ENCODE measurements at regions not wholly inside any gene's neighbourhood (a gene's known extent, or its start where the extent isn't known, plus 50 kb on each side); places are given as distances from the start of the nearest gene placed in this dataset.

GRCh38 chr3:147030274-147030673 lies 376.1 kb downstream of the ZIC4 start:
- Histone ChIP-seq H3K27ac (ENCODE audit: low read length) (no peak overlapping the region), H4K20me1 (ENCODE audit: low read length) (no peaks in the 10 kb centered on the region), H3K4me2 (ENCODE audit: low read length) (no peak overlapping the region), H3K9me2 (replicated peaks; ENCODE audit: low read length) (no peaks in the 10 kb centered on the region), H3K9me3 (ENCODE audit: low read length) (no peaks in the 10 kb centered on the region; the same call in 1 of the 2 replicates), H2AFZ (ENCODE audit: low read length) (no peak overlapping the region), H3K9ac (ENCODE audit: low read length) (no peak overlapping the region), H3F3A (ENCODE audit: low read length, unreplicated experiment) (no peaks in the 10 kb centered on the region), H3K4me1 (ENCODE audit: insufficient read depth, low read length) (no peaks in the 10 kb centered on the region), H3K27me3 (ENCODE audit: low read length) (peaks cover 11% of the 10 kb centered on the region; the same call in 1 of the 2 replicates), H3K79me2 (ENCODE audit: low read length) (no peaks in the 10 kb centered on the region), H3K4me3 (ENCODE audit: low read length) (no peak overlapping the region), H3K36me3 (ENCODE audit: low read depth, low read length) (no peaks in the 10 kb centered on the region)
- DNase-seq (no peak), ATAC-seq (no peak)
- intact Hi-C loops (cut with micrococcal nuclease) = no loop called here
- TF ChIP-seq CTCF (conservative IDR thresholded peaks at IDR 0.05; ENCODE audit: low read depth, low read length) = no peak
- ChIA-PET POLR2A (ENCODE audit: unreplicated experiment) (no interaction called here), CTCF (no interaction called here)
- no TSS peak for BruUV-seq (replicated peaks)

DNA sequence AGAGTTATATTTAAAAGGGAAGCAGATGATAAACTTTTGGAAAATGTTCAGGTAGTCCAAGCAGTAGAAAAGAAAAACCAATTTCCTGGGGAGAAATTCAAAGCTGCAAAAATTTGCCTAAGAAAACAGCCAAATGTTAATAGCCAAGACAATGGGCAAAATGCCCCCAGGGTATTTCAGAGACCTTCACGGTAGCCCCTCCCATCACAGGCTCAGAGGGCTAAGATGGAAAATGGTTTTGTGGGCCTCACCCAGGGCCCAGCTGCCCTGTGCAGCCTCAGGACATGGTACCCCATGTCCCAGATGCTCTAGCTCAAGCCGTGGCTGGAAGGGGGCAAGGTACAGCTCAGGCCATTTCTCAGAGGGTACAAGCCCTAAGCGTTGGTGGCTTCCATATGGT lies 391.0 kb downstream of the ZIC4 start:
- DNase-seq = no peak
- CTCF ChIA-PET = no interaction called here
- Histone ChIP-seq H3K9me3 (ENCODE audit: low read length) (no peaks in the 10 kb centered on the region), H4K20me1 (ENCODE audit: low read length) (no peaks in the 10 kb centered on the region), H3K4me1 (ENCODE audit: insufficient read depth, low read length) (no peaks in the 10 kb centered on the region), H2AFZ (ENCODE audit: low read length) (no peak overlapping the region), H3K4me3 (ENCODE audit: low read length) (no peak overlapping the region), H3K27ac (ENCODE audit: low read length) (no peak overlapping the region), H3K9ac (ENCODE audit: low read length) (no peak overlapping the region), H3K27me3 (ENCODE audit: low read length) (peaks cover 23% of the 10 kb centered on the region), H3K9me2 (replicated peaks; ENCODE audit: low read length) (no peaks in the 10 kb centered on the region), H3F3A (ENCODE audit: low read length, unreplicated experiment) (no peaks in the 10 kb centered on the region), H3K4me2 (ENCODE audit: low read length) (no peak overlapping the region), H3K79me2 (ENCODE audit: low read length) (no peaks in the 10 kb centered on the region), H3K36me3 (ENCODE audit: low read depth, low read length) (no peaks in the 10 kb centered on the region)
- intact Hi-C loops (cut with micrococcal nuclease) = no loop called here
- ATAC-seq = no peak
- no TSS peak for BruUV-seq (replicated peaks)
- no peak for TF ChIP-seq EZH2phosphoT487 (IDR thresholded peaks at IDR 0.05; ENCODE audit: borderline replicate concordance, low read length)
- no peak for TF ChIP-seq EZH2 (IDR thresholded peaks at IDR 0.05; ENCODE audit: low read length, unreplicated experiment)
- POLR2A ChIA-PET (ENCODE audit: unreplicated experiment) = no interaction called here

- DNase-seq = no peak
- H3K9me3 ChIP-seq (ENCODE audit: low read length) = no peaks in the 10 kb centered on the region
- intact Hi-C loops (cut with micrococcal nuclease) = no loop called here
- ChIA-PET CTCF (no interaction called here), POLR2A (ENCODE audit: unreplicated experiment) (no interaction called here)
- H3F3A ChIP-seq (ENCODE audit: low read length, unreplicated experiment) = no peaks in the 10 kb centered on the region
- no peak overlapping the region for H3K4me3 ChIP-seq (ENCODE audit: low read length)
- H3K9me2 ChIP-seq (replicated peaks; ENCODE audit: low read length) = no peaks in the 10 kb centered on the region
- no peak overlapping the region for H3K27ac ChIP-seq (ENCODE audit: low read length)
- no peaks in the 10 kb centered on the region for H3K4me1 ChIP-seq (ENCODE audit: insufficient read depth, low read length)
- H4K20me1 ChIP-seq (ENCODE audit: low read length) = no peaks in the 10 kb centered on the region
- H3K4me2 ChIP-seq (ENCODE audit: low read length) = no peak overlapping the region
- no peaks in the 10 kb centered on the region for H3K36me3 ChIP-seq (ENCODE audit: low read depth, low read length)
- no peak overlapping the region for H2AFZ ChIP-seq (ENCODE audit: low read length)
- H3K27me3 ChIP-seq (ENCODE audit: low read length) = peaks cover 9% of the 10 kb centered on the region; the same call in 1 of the 2 replicates
- H3K79me2 ChIP-seq (ENCODE audit: low read length) = no peaks in the 10 kb centered on the region
- TF ChIP-seq EZH2phosphoT487 (IDR thresholded peaks at IDR 0.05; ENCODE audit: borderline replicate concordance, low read length) (no peak), CTCF (conservative IDR thresholded peaks at IDR 0.05; ENCODE audit: low read depth, low read length) (no peak), EZH2 (IDR thresholded peaks at IDR 0.05; ENCODE audit: low read length, unreplicated experiment) (no peak)
- no peak overlapping the region for H3K9ac ChIP-seq (ENCODE audit: low read length)
- ATAC-seq = no peak
- BruUV-seq (replicated peaks) = no TSS peak
Observed at GRCh38 chr3:147008886-147009285, 397.5 kb downstream of the ZIC4 start.
